Fibroblast of lung (primary cell): ENCODE measurements at regions not wholly inside any gene's neighbourhood (a gene's known extent, or its start where the extent isn't known, plus 50 kb on each side); places are given as distances from the start of the nearest gene placed in this dataset.

Source experiments
- CTCF ChIP-seq, 2 donors: IDR thresholded peaks in 1 of 2; conservative IDR thresholded peaks in 1 of 2; 1 replicate in 1 of 2; 2 replicates in 1 of 2; pipeline ENCODE4 v1.5.1; 2011 to 2012; ENCODE audit warnings: low read length in 2 of 2, control low read depth in 1 of 2, inconsistent platforms in 1 of 2, low read depth in 1 of 2, mild to moderate bottlenecking in 1 of 2
- EZH2 ChIP-seq: IDR thresholded peaks from 2 replicates; pipeline ENCODE4 v1.5.1; 2012; ENCODE audit warnings: low read length, control low read depth, mild to moderate bottlenecking; ENCODE audit errors: missing control alignments

GRCh38 chr6:156686995-156687788, 90.0 kb upstream of the ARID1B start:
- TF ChIP-seq CTCF (conservative IDR thresholded peaks at IDR 0.05 in 1 of 2, IDR thresholded peaks at IDR 0.05 in 1 of 2; ENCODE audit: low read depth in 1 of 2, low read length in 2 of 2) (no peak), EZH2 (no peak)
